Ovary (tissue), 7 donors: ENCODE measurements at regions not wholly inside any gene's neighbourhood (a gene's known extent, or its start where the extent isn't known, plus 50 kb on each side); places are given as distances from the start of the nearest gene placed in this dataset.

Experiments used
- DNase-seq, 5 donors: peaks; one replicate each; pipeline ENCODE4 v3.0.0-alpha.2; 2019 to 2020
- H3K27ac ChIP-seq, 2 donors: fragments of 200-600 bp; one replicate each; pipeline versions ENCODE4 v1.5.1 to v1.8.0; 2019 to 2022
- H3K27me3 ChIP-seq: fragments of 200-600 bp; one replicate; pipeline ENCODE4 v1.8.0; 2022
- H3K36me3 ChIP-seq: fragments of 200-600 bp; sonication (generic); one replicate; pipeline ENCODE4 v1.5.1; 2019
- H3K4me1 ChIP-seq: one replicate; pipeline ENCODE4 v1.8.1; 2013; ENCODE audit warnings: mild to moderate bottlenecking, moderate library complexity; ENCODE audit not compliant: insufficient read depth
- H3K4me3 ChIP-seq: fragments of 200-600 bp; sonication (generic); one replicate; pipeline ENCODE4 v1.5.1; 2017
- H3K9me3 ChIP-seq, 2 donors: fragments of 200-600 bp in 1 of 2; sonication (generic) in 1 of 2; one replicate each; pipeline versions ENCODE4 v1.5.1 to v1.8.1; 2013 to 2019; ENCODE audit warnings: mild to moderate bottlenecking in 1 of 2, moderate library complexity in 1 of 2
- CTCF ChIP-seq, 3 donors: fragments of 450-650 bp in 2 of 3; fragments of 200-600 bp in 1 of 3; IDR thresholded peaks; one replicate each; pipeline versions ENCODE4 v1.5.1 to v1.8.0; 2016 to 2022; ENCODE audit warnings: antibody characterized with exemption in 3 of 3, mild to moderate bottlenecking in 1 of 3
- EP300 ChIP-seq: sonication (generic); formaldehyde crosslinking; IDR thresholded peaks from one replicate; pipeline ENCODE4 v1.6.1; 2017; ENCODE audit warnings: antibody characterized with exemption
- POLR2A ChIP-seq: fragments of 450-650 bp; IDR thresholded peaks from one replicate; pipeline ENCODE4 v1.6.1; 2017; ENCODE audit warnings: antibody characterized with exemption, mild to moderate bottlenecking, moderate library complexity
- WGBS, 3 donors: extraction: QIAGEN DNeasy Blood & Tissue Kit in 1 of 3; methylation state at CpG; one replicate each; pipeline versions ENCODE4 v1.1.5 to v1.1.7; 2013 to 2017; 5-methylcytosine and 5-hydroxymethylcytosine counted together
- intact Hi-C, 4 donors: fragments of 100-400 bp; cut with DNase I; formaldehyde crosslinking; loops; one replicate each; pipeline versions ENCODE4 v1.11.0 to v1.15.1; 2022 to 2023
- donor health status: DM: no; HTN: no; CAD: no; lungs with moderate emphysema.
- donor health status: DM: no; HTN: no; CAD: no.
- donor health status: Bipolar disorder and iron deficiency.
- donor health status: DM: no; HTN: no; CAD: no.
- donor health status: DM: yes; HTN: yes; CAD: no.

DNA sequence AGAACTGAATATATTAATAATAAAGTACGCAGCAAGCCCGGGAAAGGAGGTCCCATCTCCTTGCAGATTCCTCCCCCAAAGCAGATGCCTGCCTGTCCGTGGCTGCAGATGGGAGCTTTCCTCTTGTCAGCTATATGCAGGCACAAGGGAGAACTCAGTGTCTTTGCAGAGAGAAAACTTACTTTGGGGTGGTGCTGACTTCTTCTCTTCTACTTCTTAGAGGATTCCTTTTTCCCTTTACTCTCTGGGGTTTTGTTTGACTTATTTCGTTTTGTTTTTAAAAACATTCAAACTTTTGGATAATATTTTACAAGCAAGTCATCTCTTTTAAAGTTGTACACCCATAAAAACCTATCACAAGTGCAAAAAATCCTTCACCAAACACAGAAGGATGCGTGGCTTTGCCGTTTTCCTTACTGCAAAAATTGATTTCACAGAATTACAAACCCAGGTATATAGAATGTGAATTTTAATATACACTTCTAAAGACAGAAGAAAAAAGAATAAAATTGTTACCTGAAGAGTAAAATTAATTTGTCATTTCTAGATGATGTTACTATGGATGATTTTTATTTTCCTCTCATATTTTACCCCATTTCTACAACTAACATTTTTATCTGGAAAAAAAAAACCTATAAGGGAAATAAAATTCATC, 65.3 kb upstream of the IGF1R start:
- Histone ChIP-seq H3K36me3 (no peaks in the 10 kb centered on the region), H3K27me3 (no peaks in the 10 kb centered on the region), H3K4me3 (no peak overlapping the region), H3K4me1 (no peaks in the 10 kb centered on the region), H3K27ac (no peak overlapping the region), H3K9me3 (no peaks in the 10 kb centered on the region)
- no peak for TF ChIP-seq CTCF (IDR thresholded peaks at IDR 0.05)
- TF ChIP-seq EP300, result no peak
- no peak for TF ChIP-seq POLR2A
- no peak for DNase-seq
- intact Hi-C loops, result no loop called here
- 20 to 29% (median 25%) methylated on average over 6 of the region's 6 CpGs for WGBS, 3 donors

GRCh38 chr15:98583771-98584430, 64.4 kb upstream of the IGF1R start:
- Histone ChIP-seq H3K4me3 (no peak overlapping the region), H3K4me1 (no peaks in the 10 kb centered on the region), H3K36me3 (no peaks in the 10 kb centered on the region), H3K27ac (no peak overlapping the region), H3K9me3 (no peaks in the 10 kb centered on the region), H3K27me3 (no peaks in the 10 kb centered on the region)
- no peak for DNase-seq
- intact Hi-C loops, result no loop called here
- TF ChIP-seq CTCF (IDR thresholded peaks at IDR 0.05) (no peak), EP300 (no peak), POLR2A (no peak)
- WGBS, 3 donors, result 14 to 30% (median 19%) methylated on average over 5 of the region's 5 CpGs

GRCh38 chr15:98586066-98586465, 62.3 kb upstream of the IGF1R start:
- no peak overlapping the region for H3K27ac ChIP-seq
- no peak for TF ChIP-seq CTCF (IDR thresholded peaks at IDR 0.05)
- H3K36me3 ChIP-seq, result no peaks in the 10 kb centered on the region
- DNase-seq, result no peak
- no peaks in the 10 kb centered on the region for H3K27me3 ChIP-seq
- H3K9me3 ChIP-seq, result no peaks in the 10 kb centered on the region
- intact Hi-C loops, result no loop called here
- WGBS, 3 donors, result 30 to 59% (median 38%) methylated on average over 3 of the region's 3 CpGs
- H3K4me3 ChIP-seq, result no peak overlapping the region
- H3K4me1 ChIP-seq, result no peaks in the 10 kb centered on the region

GRCh38 chr15:98592136-98592535, 56.2 kb upstream of the IGF1R start:
- no peak for DNase-seq
- no peak overlapping the region for H3K27ac ChIP-seq
- TF ChIP-seq EP300, result no peak
- no peak for TF ChIP-seq CTCF (IDR thresholded peaks at IDR 0.05)
- no peak for TF ChIP-seq POLR2A
- H3K4me1 ChIP-seq, result no peaks in the 10 kb centered on the region
- intact Hi-C loops, result loop anchor here in 1 of 4 donors (2.0 kb wide), 1 partner anchor 59 kb away; no protein-coding TSS in a partner anchor
- no peaks in the 10 kb centered on the region for H3K27me3 ChIP-seq
- no peaks in the 10 kb centered on the region for H3K9me3 ChIP-seq
- H3K4me3 ChIP-seq, result no peak overlapping the region
- WGBS, 3 donors, result 63 to 78% (median 72%) methylated on average over 11 to 12 of the region's 12 CpGs
- no peaks in the 10 kb centered on the region for H3K36me3 ChIP-seq
